PC-9 (cell line): ENCODE measurements at regions not wholly inside any gene's neighbourhood (a gene's known extent, or its start where the extent isn't known, plus 50 kb on each side); places are given as distances from the start of the nearest gene placed in this dataset.

Experiments used
- CTCF ChIP-seq: fragments of 200-600 bp; sonication (generic); conservative IDR thresholded peaks from 2 replicates; pipeline ENCODE4 v1.6.1; 2017; ENCODE audit warnings: mixed run types, antibody characterized with exemption, mild to moderate bottlenecking, moderate library complexity
- EZH2 ChIP-seq: fragments of 200-600 bp; sonication (generic); IDR thresholded peaks from 2 replicates; pipeline ENCODE4 v1.8.0; 2017; ENCODE audit warnings: antibody characterized with exemption, low read depth

- TF ChIP-seq CTCF = no peak
- no peak for TF ChIP-seq EZH2
Measured at GRCh38 chr3:64369390-64369789, 144.1 kb upstream of the PRICKLE2 start.
